Coronary artery (tissue), 2 donors: ENCODE measurements at regions not wholly inside any gene's neighbourhood (a gene's known extent, or its start where the extent isn't known, plus 50 kb on each side); places are given as distances from the start of the nearest gene placed in this dataset.

Experiments used
- DNase-seq: peaks from one replicate; pipeline ENCODE4 v3.0.0-alpha.2; 2017; ENCODE audit warnings: low spot score
- H3K27ac ChIP-seq, 2 donors: fragments of 200-600 bp; sonication (generic); one replicate each; pipeline ENCODE4 v1.5.1; 2016 to 2019
- H3K4me3 ChIP-seq: fragments of 200-600 bp; sonication (generic); 2 replicates; pipeline ENCODE4 v1.5.1; 2016; ENCODE audit warnings: mild to moderate bottlenecking, moderate library complexity
- CTCF ChIP-seq: fragments of 200-600 bp; sonication (generic); IDR thresholded peaks from one replicate; pipeline ENCODE4 v1.5.1; 2019; ENCODE audit warnings: antibody characterized with exemption

DNA sequence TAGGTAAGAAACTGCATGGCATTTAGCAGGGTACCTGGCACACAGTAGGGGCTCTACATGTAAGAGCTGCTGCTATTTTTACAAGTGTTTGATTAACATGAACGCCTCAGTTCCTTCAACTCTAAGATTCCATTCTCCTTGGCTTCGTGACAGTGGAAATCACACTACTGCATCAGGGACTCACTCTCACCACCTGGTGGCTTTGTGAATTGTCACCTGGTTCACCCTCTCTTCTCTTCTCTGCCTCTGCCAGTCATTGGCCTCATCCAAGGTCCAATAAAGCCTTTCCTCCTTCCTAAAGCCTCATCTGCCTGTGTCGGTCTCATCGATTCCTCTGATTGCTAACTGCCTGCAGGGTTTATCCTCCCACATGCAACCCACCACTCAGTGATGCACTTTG, 476.4 kb downstream of the VRK1 start:
- no peak overlapping the region for H3K4me3 ChIP-seq
- DNase-seq: no peak
- TF ChIP-seq CTCF: no peak
- H3K27ac ChIP-seq: no peak overlapping the region

GRCh38 chr14:97274626-97275025, 477.4 kb downstream of the VRK1 start:
- no peak for TF ChIP-seq CTCF
- DNase-seq: no peak
- no peak overlapping the region for H3K4me3 ChIP-seq
- no peak overlapping the region for H3K27ac ChIP-seq

DNA sequence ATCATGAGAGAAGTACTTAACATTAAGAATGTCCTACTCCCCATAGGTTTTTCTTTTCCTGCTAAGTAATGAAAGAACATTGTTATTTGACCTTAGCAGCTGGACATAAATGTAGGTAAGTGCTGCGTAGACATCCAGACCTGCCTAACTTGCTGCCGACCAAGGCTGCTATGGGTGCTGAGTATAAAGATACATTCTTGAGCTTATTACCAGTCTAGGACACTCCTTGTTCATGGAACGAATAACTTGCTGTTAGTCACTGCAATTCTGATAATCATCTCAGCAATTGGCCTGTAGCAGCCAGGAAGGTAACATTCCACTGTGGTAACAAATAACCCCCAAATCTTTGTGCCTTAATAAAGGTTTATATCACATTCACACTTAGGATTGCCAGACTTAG, 478.1 kb downstream of the VRK1 start:
- H3K27ac ChIP-seq: no peak overlapping the region
- DNase-seq: no peak
- no peak for TF ChIP-seq CTCF
- no peak overlapping the region for H3K4me3 ChIP-seq

GRCh38 chr14:97276573-97276972, 479.4 kb downstream of the VRK1 start:
- no peak for DNase-seq
- H3K27ac ChIP-seq: no peak overlapping the region
- no peak for TF ChIP-seq CTCF
- H3K4me3 ChIP-seq: no peak overlapping the region

DNA sequence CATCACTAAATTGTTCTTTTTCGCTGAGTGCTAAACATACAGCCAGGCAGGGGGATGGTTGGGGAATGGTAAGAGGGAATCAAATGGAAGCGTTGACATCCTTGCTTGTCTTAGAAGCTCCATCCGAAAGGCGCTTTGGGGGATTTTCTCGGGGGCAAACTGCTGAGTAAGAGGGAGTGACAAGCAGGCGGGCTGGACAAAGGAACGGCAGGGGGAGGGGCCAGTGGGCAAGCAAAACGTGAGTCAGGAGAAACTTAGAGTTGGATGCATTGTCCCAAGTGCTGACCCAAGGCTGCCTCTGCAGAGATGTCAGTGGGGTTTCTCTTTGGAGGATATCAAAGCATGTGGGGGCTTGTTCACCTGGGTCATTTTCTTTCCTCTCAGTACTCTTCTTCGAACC, 480.5 kb downstream of the VRK1 start:
- TF ChIP-seq CTCF: no peak
- no peak for DNase-seq

DNA sequence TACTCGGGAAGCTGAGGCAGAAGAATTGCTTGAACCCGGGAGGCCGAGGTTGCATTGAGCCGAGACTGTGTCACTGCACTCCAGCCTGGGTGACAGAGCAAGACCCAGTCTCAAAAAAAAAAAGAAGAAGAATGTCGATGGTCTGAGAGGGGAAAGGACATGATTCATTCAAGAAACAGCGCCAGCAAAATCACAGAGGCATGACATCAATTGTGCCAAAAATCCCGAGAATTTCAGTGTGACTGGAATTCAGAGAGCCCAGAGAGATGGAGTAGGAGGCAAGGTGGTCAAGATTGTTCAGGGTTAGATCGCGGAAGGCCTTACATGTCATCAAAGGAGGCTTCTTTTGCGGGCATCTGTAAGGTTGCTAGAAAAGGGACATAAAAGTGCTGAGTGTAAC, 483.3 kb downstream of the VRK1 start:
- Histone ChIP-seq H3K4me3 (no peak overlapping the region), H3K27ac (no peak overlapping the region)
- DNase-seq: peak; percentile 40
- TF ChIP-seq CTCF: no peak

More for the DNA sequence above, 480.5 kb downstream of the VRK1 start:
- H3K4me3 ChIP-seq: no peak overlapping the region
- no peak overlapping the region for H3K27ac ChIP-seq

DNA sequence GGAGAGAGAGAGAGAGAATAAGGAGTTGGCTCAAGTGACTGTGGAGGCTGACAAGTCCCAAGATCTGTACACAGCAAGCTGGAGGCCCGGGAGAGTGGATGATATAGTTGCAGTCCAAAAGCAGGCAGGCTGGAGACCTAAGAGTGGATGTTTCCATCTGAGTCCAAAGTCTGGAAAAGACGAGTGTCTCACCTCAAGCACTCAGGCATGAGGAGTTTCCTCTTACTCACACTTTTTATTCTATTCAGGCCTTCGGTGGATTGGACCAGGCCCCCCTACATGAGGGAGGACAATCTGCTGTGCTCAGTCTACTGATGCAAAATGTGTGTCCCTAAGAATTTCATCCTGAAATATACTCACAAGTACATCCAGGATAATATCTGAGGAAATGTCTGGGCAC, 484.6 kb downstream of the VRK1 start:
- Histone ChIP-seq H3K27ac (no peak overlapping the region), H3K4me3 (no peak overlapping the region)
- TF ChIP-seq CTCF: no peak
- DNase-seq: no peak
